Esophagus squamous epithelium (tissue), 5 donors: ENCODE measurements at regions not wholly inside any gene's neighbourhood (a gene's known extent, or its start where the extent isn't known, plus 50 kb on each side); places are given as distances from the start of the nearest gene placed in this dataset.

Experiments used
- DNase-seq: peaks from one replicate; lab custom pipeline; 2025; lab: John Stamatoyannopoulos, UW
- H3K27ac ChIP-seq, 4 donors: fragments of 200-600 bp; sonication (generic); one replicate each; pipeline ENCODE4 v1.5.1; 2016 to 2019; ENCODE audit warnings: mild to moderate bottlenecking in 1 of 4
- H3K27me3 ChIP-seq, 4 donors: fragments of 200-600 bp; sonication (generic); 1 replicate in 3 of 4; 2 replicates in 1 of 4; pipeline versions ENCODE4 v1.5.1 to v1.6.0; 2017 to 2021; ENCODE audit warnings: antibody characterized with exemption in 1 of 4
- H3K36me3 ChIP-seq, 3 donors: fragments of 200-600 bp; sonication (generic); one replicate each; pipeline ENCODE4 v1.5.1; 2016 to 2019
- H3K4me1 ChIP-seq, 3 donors: fragments of 200-600 bp; sonication (generic); one replicate each; pipeline ENCODE4 v1.5.1; 2017 to 2019
- H3K4me3 ChIP-seq, 4 donors: fragments of 200-600 bp; sonication (generic); 1 replicate in 3 of 4; 2 replicates in 1 of 4; pipeline ENCODE4 v1.5.1; 2016 to 2019; ENCODE audit warnings: mild to moderate bottlenecking in 2 of 4, moderate library complexity in 1 of 4
- H3K9me3 ChIP-seq, 3 donors: fragments of 200-600 bp; sonication (generic); one replicate each; pipeline ENCODE4 v1.5.1; 2016 to 2019
- CTCF ChIP-seq, 6 experiments: fragments of 450-650 bp in 4 of 6; fragments of 200-600 bp in 2 of 6; sonication (generic) in 2 of 6; IDR thresholded peaks; one replicate each; pipeline ENCODE4 v1.5.1; 2016 to 2019; ENCODE audit warnings: antibody characterized with exemption in 6 of 6, mild to moderate bottlenecking in 4 of 6, moderate library complexity in 4 of 6
- POLR2A ChIP-seq, 4 donors: fragments of 450-650 bp; IDR thresholded peaks; one replicate each; pipeline ENCODE4 v1.6.1; 2017; ENCODE audit warnings: antibody characterized with exemption in 4 of 4, mild to moderate bottlenecking in 4 of 4, moderate library complexity in 3 of 4
- WGBS, 2 donors: methylation state at CpG; one replicate each; pipeline ENCODE4 v1.1.5; 2018; 5-methylcytosine and 5-hydroxymethylcytosine counted together
- intact Hi-C: fragments of 100-400 bp; cut with DNase I; formaldehyde crosslinking; loops from one replicate; pipeline ENCODE4 v1.15.0; 2022
- donor health status: DM: yes; HTN: yes; CAD: no.

GRCh38 chr10:133024704-133025557, 62.8 kb upstream of the ADGRA1 start:
- WGBS, 2 donors = 50 to 61% methylated on average over 21 to 23 of the region's 34 CpGs
- TF ChIP-seq CTCF (IDR thresholded peaks at IDR 0.05) (no peak), POLR2A (IDR thresholded peaks at IDR 0.05) (no peak)
- H3K4me1 ChIP-seq = no peaks in the 10 kb centered on the region
- H3K36me3 ChIP-seq = no peaks in the 10 kb centered on the region
- intact Hi-C loops = no loop called here
- no peak overlapping the region for H3K27ac ChIP-seq
- H3K27me3 ChIP-seq = peaks cover 0 to 93% (median 0%) of the 10 kb centered on the region in 4 donors
- H3K9me3 ChIP-seq = no peaks in the 10 kb centered on the region
- no peak overlapping the region for H3K4me3 ChIP-seq
- no peak for DNase-seq

- intact Hi-C loops = no loop called here
- Histone ChIP-seq H3K4me3 (no peak overlapping the region), H3K27ac (no peak overlapping the region), H3K36me3 (no peaks in the 10 kb centered on the region), H3K4me1 (no peaks in the 10 kb centered on the region), H3K27me3 (peaks cover 0 to 79% (median 0%) of the 10 kb centered on the region in 4 donors), H3K9me3 (no peaks in the 10 kb centered on the region)
- no peak for DNase-seq
- TF ChIP-seq POLR2A (IDR thresholded peaks at IDR 0.05) = no peak
- no peak for TF ChIP-seq CTCF (IDR thresholded peaks at IDR 0.05)
- WGBS, 2 donors = 82 to 84% methylated on average over 4 to 11 of the region's 31 CpGs
These were observed 64.4 kb upstream of the ADGRA1 start for GRCh38 chr10:133023216-133023843.

GRCh38 chr10:133022776-133023100, 65.0 kb upstream of the ADGRA1 start:
- H3K27me3 ChIP-seq = peaks cover 0 to 73% (median 0%) of the 10 kb centered on the region in 4 donors
- no peaks in the 10 kb centered on the region for H3K36me3 ChIP-seq
- no peak for DNase-seq
- WGBS, 2 donors = 0% methylated on average over 2 of the region's 10 CpGs; no CpG with 5 or more reads in 1 of the 2 donors
- TF ChIP-seq POLR2A (IDR thresholded peaks at IDR 0.05) (no peak), CTCF (IDR thresholded peaks at IDR 0.05) (no peak)
- H3K4me1 ChIP-seq = no peaks in the 10 kb centered on the region
- intact Hi-C loops = no loop called here
- no peak overlapping the region for H3K4me3 ChIP-seq
- H3K9me3 ChIP-seq = no peaks in the 10 kb centered on the region
- H3K27ac ChIP-seq = no peak overlapping the region

DNA sequence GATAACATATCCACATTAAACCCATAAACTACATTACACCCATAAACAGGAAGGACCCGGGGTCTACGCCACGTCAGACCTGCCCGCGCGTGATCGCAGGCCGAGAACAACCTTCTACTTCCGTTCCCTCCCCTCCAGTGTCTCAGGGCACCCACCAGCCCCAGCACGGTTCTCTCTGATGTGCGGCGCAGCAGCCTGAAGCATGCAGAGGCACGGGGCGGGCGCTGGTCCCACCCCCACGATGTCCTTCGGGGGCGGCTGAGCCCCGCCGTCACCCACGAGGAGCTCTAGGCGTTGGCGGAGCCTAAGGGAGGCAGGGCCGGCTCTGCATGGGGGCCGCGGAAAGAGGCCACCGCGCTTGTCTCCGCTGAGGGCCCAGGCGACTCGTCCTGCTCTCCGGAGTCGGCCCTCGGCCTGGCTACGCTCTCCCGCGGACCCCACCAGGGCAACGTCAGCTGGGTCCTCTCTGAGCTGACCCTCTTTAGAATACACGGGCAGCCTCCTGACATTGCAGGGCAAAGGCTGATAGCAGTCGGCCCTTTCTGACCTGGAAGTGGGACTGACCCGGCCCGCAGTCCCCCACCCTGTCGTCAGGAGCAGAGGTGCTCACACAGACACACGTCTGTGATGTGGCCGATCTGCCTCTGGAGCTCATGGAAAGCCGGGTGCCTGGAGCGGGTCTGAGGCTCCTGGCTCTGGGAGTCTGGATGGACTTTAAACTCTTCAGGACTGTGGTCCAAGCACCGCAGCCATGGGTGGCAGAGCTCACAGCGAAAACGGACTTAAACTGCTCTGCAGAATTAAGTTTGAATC, 65.6 kb upstream of the ADGRA1 start:
- no peaks in the 10 kb centered on the region for H3K9me3 ChIP-seq
- H3K4me3 ChIP-seq = no peak overlapping the region
- no peaks in the 10 kb centered on the region for H3K36me3 ChIP-seq
- no peaks in the 10 kb centered on the region for H3K4me1 ChIP-seq
- 87 to 90% methylated on average over 6 to 26 of the region's 50 CpGs for WGBS, 2 donors
- TF ChIP-seq POLR2A (IDR thresholded peaks at IDR 0.05) (no peak), CTCF (IDR thresholded peaks at IDR 0.05) (no peak)
- peaks cover 0 to 68% (median 0%) of the 10 kb centered on the region in 4 donors for H3K27me3 ChIP-seq
- H3K27ac ChIP-seq = no peak overlapping the region
- DNase-seq = no peak
- intact Hi-C loops = no loop called here
